HG03520 (cell line): ENCODE measurements at regions not wholly inside any gene's neighbourhood (a gene's known extent, or its start where the extent isn't known, plus 50 kb on each side); places are given as distances from the start of the nearest gene placed in this dataset.
"Not testable (repeated sequence)": the region's sequence is repeated elsewhere in the genome, so short reads cannot be mapped to it uniquely, and the experiment has no call there.

Source experiments
- ATAC-seq: cut with Tn5 transposase; IDR thresholded peaks from one replicate; pipeline ENCODE4 v1.9.1; 2021; ENCODE audit warnings: mild to moderate bottlenecking, moderate library complexity; ENCODE audit not compliant: unreplicated experiment

- no peak for ATAC-seq
Measured at GRCh38 chr16:17989255-17989654, 347.3 kb downstream of the NPIPA8 start.

GRCh38 chr16:17988839-17989238 lies 347.7 kb downstream of the NPIPA8 start:
- ATAC-seq = no peak

- ATAC-seq = no peak
Measured at GRCh38 chr16:17986991-17987390, 349.5 kb downstream of the NPIPA8 start.

- ATAC-seq = no peak
Measured at GRCh38 chr16:17984810-17985209, 351.7 kb downstream of the NPIPA8 start.

GRCh38 chr16:17983847-17984639 lies 352.5 kb downstream of the NPIPA8 start:
- no peak for ATAC-seq

GRCh38 chr16:17983114-17983513 lies 353.4 kb downstream of the NPIPA8 start:
- no peak for ATAC-seq

GRCh38 chr16:17977260-17977659 lies 359.3 kb downstream of the NPIPA8 start:
- ATAC-seq = no peak

- ATAC-seq = no peak
Measured at GRCh38 chr16:17972460-17972943, 364.0 kb downstream of the NPIPA8 start.

GRCh38 chr16:17970816-17971331 lies 365.7 kb downstream of the NPIPA8 start:
- no peak for ATAC-seq

- ATAC-seq = no peak
Measured at GRCh38 chr16:17970157-17970765, 366.3 kb downstream of the NPIPA8 start.

GRCh38 chr16:17965133-17965900 lies 371.2 kb downstream of the NPIPA8 start:
- no peak for ATAC-seq

- ATAC-seq = no peak
Measured at GRCh38 chr16:17964196-17964595, 372.3 kb downstream of the NPIPA8 start.

- ATAC-seq = no peak
Measured at GRCh38 chr16:17963185-17963836, 373.2 kb downstream of the NPIPA8 start.

GRCh38 chr16:17962726-17963125 lies 373.8 kb downstream of the NPIPA8 start:
- no peak for ATAC-seq

GRCh38 chr16:17961822-17962221 lies 374.7 kb downstream of the NPIPA8 start:
- not testable (repeated sequence) for ATAC-seq

- ATAC-seq = no peak
Measured at GRCh38 chr16:17951378-17951777, 385.2 kb downstream of the NPIPA8 start.

- ATAC-seq = no peak
Measured at GRCh38 chr16:17949982-17950250, 386.6 kb downstream of the NPIPA8 start.

- ATAC-seq = no peak
Measured at GRCh38 chr16:17949141-17949981, 387.2 kb downstream of the NPIPA8 start.

GRCh38 chr16:17947637-17948036 lies 388.9 kb downstream of the NPIPA8 start:
- no peak for ATAC-seq

- ATAC-seq = no peak
Measured at GRCh38 chr16:17947165-17947564, 389.4 kb downstream of the NPIPA8 start.
